H1 (cell line): ENCODE measurements at regions not wholly inside any gene's neighbourhood (a gene's known extent, or its start where the extent isn't known, plus 50 kb on each side); places are given as distances from the start of the nearest gene placed in this dataset.

Experiments used
- CTCF ChIA-PET: fragments of 300-600 bp; sonication (Branson Sonifier 250); formaldehyde crosslinking; loops from one replicate; lab custom pipeline; 2021; ENCODE audit not compliant: partially characterized antibody; lab: Charles Lee
- POLR2A ChIA-PET: fragments of 300-600 bp; sonication (Branson Sonifier 250); formaldehyde crosslinking; loops from one replicate; lab custom pipeline; 2021; ENCODE audit warnings: inconsistent platforms; ENCODE audit not compliant: partially characterized antibody; lab: Charles Lee
- DNase-seq, 2 experiments: peaks; one replicate each; pipeline versions ENCODE4 v3.0.0 to v3.0.0-alpha.2; 2010 to 2022; ENCODE audit warnings: low spot score in 2 of 2, low read depth in 1 of 2, mixed read lengths in 1 of 2
- FAIRE-seq: peaks from 2 replicates; lab custom pipeline; 2011; peaks lifted over from hg19 to GRCh38; lab: Jason Lieb, UNC
- H2AFZ ChIP-seq: 2 replicates; pipeline ENCODE4 v1.8.1; 2012; ENCODE audit warnings: low read length, inconsistent platforms
- H2AK5ac ChIP-seq: 2 replicates; pipeline ENCODE4 v1.6.1; 2013; ENCODE audit warnings: low read depth, low read length
- H2BK120ac ChIP-seq: replicated peaks from 2 replicates; pipeline ENCODE3; 2013; ENCODE audit warnings: low read depth, low read length, inconsistent platforms
- H2BK12ac ChIP-seq: 2 replicates; pipeline ENCODE4 v1.6.1; 2013; ENCODE audit warnings: low read depth, low read length
- H2BK15ac ChIP-seq: 2 replicates; pipeline ENCODE4 v1.6.1; 2013; ENCODE audit warnings: low read length
- H2BK20ac ChIP-seq: 2 replicates; pipeline ENCODE4 v1.6.1; 2013; ENCODE audit warnings: low read length
- H2BK5ac ChIP-seq: 2 replicates; pipeline ENCODE4 v1.6.1; 2013; ENCODE audit warnings: low read depth, low read length
- H3K14ac ChIP-seq: 2 replicates; pipeline ENCODE4 v1.6.1; 2013; ENCODE audit warnings: inconsistent platforms; ENCODE audit not compliant: insufficient read length
- H3K18ac ChIP-seq: 2 replicates; pipeline ENCODE4 v1.6.1; 2013; ENCODE audit warnings: low read length; ENCODE audit errors: extremely low read depth
- H3K23ac ChIP-seq: 2 replicates; pipeline ENCODE4 v1.6.1; 2013; ENCODE audit warnings: inconsistent platforms; ENCODE audit not compliant: insufficient read length
- H3K23me2 ChIP-seq: 2 replicates; pipeline ENCODE4 v1.6.1; 2013; ENCODE audit warnings: low read depth, low read length
- H3K27ac ChIP-seq: 2 replicates; pipeline ENCODE4 v1.6.1; 2011; ENCODE audit warnings: low read depth, low read length, inconsistent platforms
- H3K27me3 ChIP-seq, 4 experiments: replicated peaks in 1 of 4; 1 replicate in 1 of 4; 2 replicates in 3 of 4; pipeline versions ENCODE4 v1.6.1 to v1.8.1; 2011 to 2013; ENCODE audit warnings: low read length in 3 of 4, mild to moderate bottlenecking in 3 of 4, inconsistent platforms in 2 of 4, mixed read lengths in 2 of 4, moderate library complexity in 1 of 4; ENCODE audit not compliant: control insufficient read depth in 3 of 4, insufficient read depth in 3 of 4; ENCODE audit errors: extremely low read depth in 1 of 4
- H3K36me3 ChIP-seq, 4 experiments: 2 replicates each; pipeline versions ENCODE4 v1.6.1 to v1.8.1; 2011 to 2013; ENCODE audit warnings: mild to moderate bottlenecking in 4 of 4, low read length in 3 of 4, moderate library complexity in 2 of 4, control low read depth in 1 of 4, inconsistent platforms in 1 of 4; ENCODE audit not compliant: insufficient read depth in 4 of 4, control insufficient read depth in 2 of 4
- H3K4ac ChIP-seq: replicated peaks from 2 replicates; pipeline ENCODE3; 2013; ENCODE audit warnings: low read length, low read depth, mixed read lengths, inconsistent platforms; ENCODE audit not compliant: insufficient read length
- H3K4me1 ChIP-seq, 4 experiments: replicated peaks in 1 of 4; 1 replicate in 1 of 4; 2 replicates in 3 of 4; pipeline versions ENCODE4 v1.6.1 to v1.8.1; 2011 to 2013; ENCODE audit warnings: low read length in 3 of 4, inconsistent platforms in 2 of 4, mixed read lengths in 1 of 4; ENCODE audit not compliant: insufficient read depth in 4 of 4, control insufficient read depth in 3 of 4
- H3K4me2 ChIP-seq, 2 experiments: 2 replicates each; pipeline versions ENCODE4 v1.6.1 to v1.8.1; 2011 to 2013; ENCODE audit warnings: low read depth in 2 of 2, low read length in 2 of 2, control low read depth in 1 of 2, inconsistent platforms in 1 of 2, mild to moderate bottlenecking in 1 of 2; ENCODE audit not compliant: insufficient read depth in 1 of 2
- H3K4me3 ChIP-seq, 4 experiments: fragments of 200-600, 300-600 bp in 1 of 4; sonication (generic), shearing (Covaris generic), sonication (Bioruptor Twin) in 1 of 4; 2 replicates each; pipeline versions ENCODE4 v1.5.1 to v1.8.1; 2011 to 2016; ENCODE audit warnings: low read length in 4 of 4, low read depth in 3 of 4, control low read depth in 2 of 4, inconsistent platforms in 2 of 4, mild to moderate bottlenecking in 2 of 4, mixed read lengths in 1 of 4, moderate library complexity in 1 of 4; ENCODE audit not compliant: insufficient read depth in 2 of 4; ENCODE audit errors: extremely low read depth in 1 of 4
- H3K56ac ChIP-seq: replicated peaks from 2 replicates; pipeline ENCODE3; 2013; ENCODE audit warnings: low read depth, mild to moderate bottlenecking, mixed read lengths, low read length, inconsistent platforms; ENCODE audit not compliant: insufficient read length
- H3K79me1 ChIP-seq: 2 replicates; pipeline ENCODE4 v1.6.1; 2013; ENCODE audit warnings: low read depth, low read length, control low read depth
- H3K79me2 ChIP-seq, 2 experiments: 2 replicates each; pipeline versions ENCODE4 v1.6.1 to v1.8.1; 2012 to 2013; ENCODE audit warnings: low read length in 2 of 2, mild to moderate bottlenecking in 2 of 2, inconsistent platforms in 1 of 2; ENCODE audit not compliant: insufficient read depth in 2 of 2, control insufficient read depth in 1 of 2
- H3K9ac ChIP-seq, 4 experiments: replicated peaks in 1 of 4; 1 replicate in 1 of 4; 2 replicates in 3 of 4; pipeline versions ENCODE4 v1.6.1 to v1.8.1; 2011 to 2013; ENCODE audit warnings: low read depth in 3 of 4, low read length in 3 of 4, control low read depth in 2 of 4, mild to moderate bottlenecking in 2 of 4, moderate library complexity in 2 of 4, inconsistent platforms in 1 of 4; ENCODE audit errors: extremely low read depth in 1 of 4
- H3K9me3 ChIP-seq, 2 experiments: 2 replicates each; pipeline versions ENCODE4 v1.6.1 to v1.8.1; 2012 to 2013; ENCODE audit warnings: mild to moderate bottlenecking in 2 of 2, moderate library complexity in 2 of 2, control low read depth in 1 of 2, inconsistent platforms in 1 of 2, low read depth in 1 of 2, low read length in 1 of 2, mixed read lengths in 1 of 2; ENCODE audit not compliant: insufficient read depth in 2 of 2
- H4K20me1 ChIP-seq, 2 experiments: replicated peaks in 1 of 2; 2 replicates each; pipeline versions ENCODE3 to v1.8.1; 2011 to 2013; ENCODE audit warnings: inconsistent platforms in 2 of 2, low read length in 2 of 2, mild to moderate bottlenecking in 1 of 2; ENCODE audit not compliant: insufficient read depth in 2 of 2, control insufficient read depth in 1 of 2
- H4K5ac ChIP-seq: 2 replicates; pipeline ENCODE4 v1.6.1; 2013; ENCODE audit warnings: low read length, low read depth, mixed read lengths, inconsistent platforms; ENCODE audit not compliant: insufficient read length
- H4K8ac ChIP-seq: 2 replicates; pipeline ENCODE4 v1.8.0; 2013; ENCODE audit warnings: mild to moderate bottlenecking, moderate library complexity, low read length, inconsistent platforms; ENCODE audit not compliant: insufficient read depth; ENCODE audit errors: extremely low read depth
- H4K91ac ChIP-seq: replicated peaks from 2 replicates; pipeline ENCODE3; 2013; ENCODE audit warnings: low read length, mixed read lengths, inconsistent platforms; ENCODE audit not compliant: insufficient read length
- BACH1 ChIP-seq: IDR thresholded peaks from 2 replicates; pipeline ENCODE4 v1.6.1; 2012; ENCODE audit warnings: low read length, improper control_type of control experiment
- E2F6 ChIP-seq: IDR thresholded peaks from 2 replicates; pipeline ENCODE4 v1.6.1; 2012; ENCODE audit warnings: inconsistent platforms
- FOSL1 ChIP-seq: IDR thresholded peaks from 2 replicates; pipeline ENCODE4 v1.6.1; 2011; ENCODE audit warnings: mild to moderate bottlenecking, low read depth, low read length, moderate library complexity; ENCODE audit not compliant: insufficient read depth
- GABPA ChIP-seq: IDR thresholded peaks from 2 replicates; pipeline ENCODE4 v1.6.1; 2011; ENCODE audit warnings: mild to moderate bottlenecking, low read length, moderate library complexity, borderline replicate concordance; ENCODE audit not compliant: insufficient read depth
- GTF2F1 ChIP-seq: IDR thresholded peaks from 2 replicates; pipeline ENCODE4 v1.6.1; 2012; ENCODE audit warnings: low read depth, low read length, improper control_type of control experiment, borderline replicate concordance
- KDM4A ChIP-seq: IDR thresholded peaks from one replicate; pipeline ENCODE4 v1.7.1; 2012; ENCODE audit warnings: low read depth, mild to moderate bottlenecking, moderate library complexity, low read length, inconsistent platforms; ENCODE audit not compliant: severe bottlenecking
- MAFK ChIP-seq: IDR thresholded peaks from 2 replicates; pipeline ENCODE4 v1.6.1; 2012; ENCODE audit warnings: low read depth, mild to moderate bottlenecking, improper control_type of control experiment, low read length
- MAX ChIP-seq: IDR thresholded peaks from 2 replicates; pipeline ENCODE4 v1.6.1; 2012; ENCODE audit warnings: inconsistent platforms
- NANOG ChIP-seq: IDR thresholded peaks from 2 replicates; pipeline ENCODE4 v1.6.1; 2011; ENCODE audit warnings: low read length, low read depth, mild to moderate bottlenecking, inconsistent platforms; ENCODE audit not compliant: insufficient read depth, poor library complexity, severe bottlenecking
- NRF1 ChIP-seq: IDR thresholded peaks from 2 replicates; pipeline ENCODE4 v1.6.1; 2011; ENCODE audit warnings: mild to moderate bottlenecking, low read depth, low read length, improper control_type of control experiment
- RBBP5 ChIP-seq: IDR thresholded peaks from 2 replicates; pipeline ENCODE4 v1.7.1; 2012; ENCODE audit warnings: low read depth, mild to moderate bottlenecking, inconsistent platforms, low read length, moderate library complexity, borderline replicate concordance
- TAF7 ChIP-seq: optimal IDR thresholded peaks from 2 replicates; pipeline ENCODE3; 2011; ENCODE audit warnings: low read depth, mild to moderate bottlenecking, inconsistent platforms, low read length, moderate library complexity, borderline replicate concordance
- TCF12 ChIP-seq: IDR thresholded peaks from 2 replicates; pipeline ENCODE4 v1.6.1; 2011; ENCODE audit warnings: low read depth, mild to moderate bottlenecking, low read length
- ZNF274 ChIP-seq: IDR thresholded peaks from 2 replicates; pipeline ENCODE4 v1.7.0; 2012; ENCODE audit warnings: low read length, borderline replicate concordance; ENCODE audit errors: extremely low read depth
- WGBS, 2 experiments: shearing (Covaris generic) in 1 of 2; methylation state at CpG; one replicate each; pipeline versions ENCODE4 v1.1.6 to v1.1.7; 2013 to 2015; ENCODE audit warnings: low lambda C conversion rate in 2 of 2, mixed read lengths in 2 of 2, inconsistent platforms in 1 of 2, low coverage in 1 of 2, missing lambda C conversion rate in 1 of 2; ENCODE audit not compliant: insufficient replicate concordance in 2 of 2, insufficient coverage in 1 of 2, insufficient read length in 1 of 2; ENCODE audit errors: extremely low coverage in 1 of 2, missing lambda C conversion rate in 1 of 2; 5-methylcytosine and 5-hydroxymethylcytosine counted together

GRCh38 chrY:7963393-7963792 is 1051.8 kb upstream of the AMELY start:
- Histone ChIP-seq H2BK12ac (no peak overlapping the region), H2BK120ac (no peak overlapping the region), H3K14ac (no peak overlapping the region), H3K4me2 (no peak overlapping the region), H3K4ac (no peak overlapping the region), H4K8ac (no peak overlapping the region), H2AFZ (no peak overlapping the region), H2BK15ac (no peak overlapping the region), H4K20me1 (no peaks in the 10 kb centered on the region), H3K18ac (no peak overlapping the region), H2BK20ac (no peak overlapping the region), H3K4me1 (no peaks in the 10 kb centered on the region), H4K91ac (no peak overlapping the region), H3K23me2 (no peaks in the 10 kb centered on the region), H2BK5ac (no peak overlapping the region), H3K27ac (no peak overlapping the region), H3K27me3 (no peaks in the 10 kb centered on the region), H3K4me3 (no peak overlapping the region), H3K56ac (no peak overlapping the region), H3K9me3 (peaks cover 16 to 50% of the 10 kb centered on the region in 2 experiments; a peak in 3 of 4 replicates), H3K79me2 (no peaks in the 10 kb centered on the region), H2AK5ac (no peak overlapping the region), H3K36me3 (no peaks in the 10 kb centered on the region), H3K23ac (no peak overlapping the region), H4K5ac (no peak overlapping the region), H3K9ac (no peak overlapping the region), H3K79me1 (no peaks in the 10 kb centered on the region)
- WGBS, 2 experiments = 81% methylated on average over 3 of the region's 3 CpGs; no CpG with 5 or more reads in 1 of the 2 experiments
- CTCF ChIA-PET = no interaction called here
- DNase-seq = no peak
- POLR2A ChIA-PET = no interaction called here
- no peak for FAIRE-seq
- no peak for TF ChIP-seq BACH1
- no peak for TF ChIP-seq E2F6
- TF ChIP-seq GTF2F1 = no peak
- no peak for TF ChIP-seq KDM4A
- TF ChIP-seq MAX = no peak
- TF ChIP-seq TAF7 = no peak
- no peak for TF ChIP-seq ZNF274
- no peak for TF ChIP-seq NANOG
- no peak for TF ChIP-seq RBBP5
- no peak for TF ChIP-seq FOSL1
- no peak for TF ChIP-seq MAFK
- TF ChIP-seq NRF1 = no peak
- no peak for TF ChIP-seq TCF12
- no peak for TF ChIP-seq GABPA
